HCT116 (cell line): ENCODE measurements at regions not wholly inside any gene's neighbourhood (a gene's known extent, or its start where the extent isn't known, plus 50 kb on each side); places are given as distances from the start of the nearest gene placed in this dataset.

Experiments
- ATAC-seq: fragments of 200-7000 bp; cut with Tn5 transposase; 2 replicates; pipeline ENCODE4 v1.9.1; 2020; ENCODE audit warnings: mild to moderate bottlenecking, moderate library complexity
- BruUV-seq: library from RNA; stranded (reverse); fragments of 400-500 nt; replicated peaks from 2 replicates; lab custom pipeline; 2021; lab: Mats Ljungman, UMichigan
- CTCF ChIA-PET: fragments of 300-600 bp; sonication (Branson Sonifier 250); formaldehyde crosslinking; loops from one replicate; lab custom pipeline; 2021; ENCODE audit warnings: antibody characterized with exemption; lab: Charles Lee
- POLR2A ChIA-PET: fragments of 300-600, 350-600 bp; sonication (Branson Sonifier 250); formaldehyde crosslinking; loops from one replicate; lab custom pipeline; 2021; ENCODE audit warnings: antibody characterized with exemption; lab: Charles Lee
- RAD21 ChIA-PET, 2 experiments: fragments of 300-600 bp; sonication (Branson Sonifier 250); formaldehyde crosslinking; loops; one replicate each; lab custom pipeline; 2023; ENCODE audit warnings: low total read pairs in 2 of 2; ENCODE audit not compliant: uncharacterized antibody in 2 of 2, unreplicated experiment in 2 of 2, low non-redundant PET in 1 of 2; lab: Charles Lee
- DNase-seq: peaks from one replicate; pipeline ENCODE4 v3.0.0-alpha.2; 2010; ENCODE audit warnings: low read depth, low spot score
- H2AFZ ChIP-seq: fragments of 200-600 bp; shearing (Covaris generic), sonication (generic); 2 replicates; pipeline ENCODE4 v1.6.1; 2017; ENCODE audit warnings: low read depth, mixed run types, mixed read lengths, antibody characterized with exemption, low read length; ENCODE audit not compliant: poor library complexity, severe bottlenecking
- H3K27ac ChIP-seq: 2 replicates; pipeline ENCODE4 v1.5.1; 2012; ENCODE audit warnings: low read depth, low read length
- H3K27me3 ChIP-seq: fragments of 200-600 bp; sonication (generic); 2 replicates; pipeline ENCODE4 v1.6.1; 2016; ENCODE audit warnings: mixed run types, low read length, mixed read lengths; ENCODE audit not compliant: insufficient read depth
- H3K36me3 ChIP-seq, 2 experiments: fragments of 200-500 bp in 1 of 2; fragments of 200-600 bp in 1 of 2; sonication (Bioruptor generic) in 1 of 2; sonication (generic) in 1 of 2; 2 replicates each; pipeline versions ENCODE4 v1.5.1 to v1.6.1; 2014 to 2016; ENCODE audit warnings: low read length in 2 of 2, inconsistent platforms in 1 of 2, mixed read lengths in 1 of 2, mixed run types in 1 of 2; ENCODE audit not compliant: insufficient read depth in 2 of 2, control insufficient read depth in 1 of 2
- H3K4me1 ChIP-seq, 2 experiments: fragments of 200-600 bp in 1 of 2; sonication (generic) in 1 of 2; 2 replicates each; pipeline versions ENCODE4 v1.5.1 to v1.6.1; 2012 to 2017; ENCODE audit warnings: low read length in 2 of 2, inconsistent platforms in 1 of 2, mild to moderate bottlenecking in 1 of 2, mixed read lengths in 1 of 2, mixed run types in 1 of 2, moderate library complexity in 1 of 2; ENCODE audit not compliant: insufficient read depth in 2 of 2, control insufficient read depth in 1 of 2
- H3K4me2 ChIP-seq: fragments of 200-600 bp; sonication (generic); 2 replicates; pipeline ENCODE4 v1.6.1; 2017; ENCODE audit warnings: mixed run types, low read length, mixed read lengths
- H3K4me3 ChIP-seq, 2 experiments: fragments of 200-600 bp in 1 of 2; sonication (generic) in 1 of 2; replicated peaks in 1 of 2; 2 replicates each; pipeline ENCODE4 v1.5.1; 2011 to 2016; ENCODE audit warnings: low read length in 2 of 2, control low read depth in 1 of 2, low read depth in 1 of 2, mild to moderate bottlenecking in 1 of 2, mixed read lengths in 1 of 2, mixed run types in 1 of 2
- H3K79me2 ChIP-seq: fragments of 200-600 bp; sonication (generic); 2 replicates; pipeline ENCODE4 v1.6.1; 2017; ENCODE audit warnings: mild to moderate bottlenecking, mixed run types, low read length, moderate library complexity, mixed read lengths; ENCODE audit not compliant: insufficient read depth
- H3K9ac ChIP-seq: fragments of 200-600 bp; sonication (generic); 2 replicates; pipeline ENCODE4 v1.6.1; 2016; ENCODE audit warnings: low read length, mixed read lengths
- H3K9me2 ChIP-seq: fragments of 200-600 bp; sonication (generic), shearing (Covaris generic); 2 replicates; pipeline ENCODE4 v1.6.1; 2017; ENCODE audit warnings: mixed run types, mild to moderate bottlenecking, moderate library complexity; ENCODE audit not compliant: insufficient read depth
- H3K9me3 ChIP-seq, 2 experiments: fragments of 200-500 bp in 1 of 2; fragments of 200-600 bp in 1 of 2; sonication (Bioruptor generic) in 1 of 2; sonication (generic) in 1 of 2; 2 replicates each; pipeline ENCODE4 v1.6.1; 2014 to 2017; ENCODE audit warnings: low read length in 2 of 2, mixed read lengths in 2 of 2, inconsistent platforms in 1 of 2, low read depth in 1 of 2, mild to moderate bottlenecking in 1 of 2, mixed run types in 1 of 2, moderate library complexity in 1 of 2; ENCODE audit not compliant: control insufficient read depth in 1 of 2, insufficient read depth in 1 of 2
- H4K20me1 ChIP-seq: fragments of 200-600 bp; sonication (generic), shearing (Covaris generic); 2 replicates; pipeline ENCODE4 v1.6.1; 2017; ENCODE audit warnings: mixed run types, mild to moderate bottlenecking, moderate library complexity; ENCODE audit not compliant: insufficient read depth
- CBX3 ChIP-seq: IDR thresholded peaks from 2 replicates; pipeline ENCODE4 v1.6.1; 2012; ENCODE audit warnings: low read depth
- CTCF ChIP-seq, 3 experiments: fragments of 200-600 bp in 1 of 3; sonication (generic) in 1 of 3; IDR thresholded peaks in 2 of 3; conservative IDR thresholded peaks in 1 of 3; 2 replicates each; pipeline ENCODE4 v1.5.1; 2012 to 2017; ENCODE audit warnings: low read depth in 2 of 3, low read length in 2 of 3, antibody characterized with exemption in 1 of 3, borderline replicate concordance in 1 of 3, control low read depth in 1 of 3, mild to moderate bottlenecking in 1 of 3, mixed read lengths in 1 of 3, mixed run types in 1 of 3, moderate library complexity in 1 of 3; ENCODE audit not compliant: insufficient read depth in 1 of 3
- EGR1 ChIP-seq: IDR thresholded peaks from 2 replicates; pipeline ENCODE4 v1.6.1; 2012; ENCODE audit warnings: low read depth
- FOSL1 ChIP-seq: IDR thresholded peaks from 2 replicates; pipeline ENCODE4 v1.6.1; 2012; ENCODE audit warnings: low read depth
- MAX ChIP-seq: IDR thresholded peaks from 2 replicates; pipeline ENCODE4 v1.6.1; 2012
- POLR2A ChIP-seq: IDR thresholded peaks from 2 replicates; pipeline ENCODE4 v1.7.0; 2011; ENCODE audit warnings: borderline replicate concordance; ENCODE audit not compliant: insufficient read depth, insufficient read length; ENCODE audit errors: extremely low read depth
- RAD21 ChIP-seq: IDR thresholded peaks from 2 replicates; pipeline ENCODE4 v1.6.1; 2012; ENCODE audit warnings: low read depth, mild to moderate bottlenecking
- YY1 ChIP-seq: IDR thresholded peaks from 2 replicates; pipeline ENCODE4 v1.6.1; 2011; ENCODE audit warnings: low read length, low read depth, moderate library complexity, mild to moderate bottlenecking; ENCODE audit not compliant: insufficient replicate concordance; ENCODE audit errors: extremely low read depth
- ZFX ChIP-seq: fragments of 450-650 bp; IDR thresholded peaks from 2 replicates; pipeline ENCODE4 v1.6.1; 2017
- intact Hi-C: fragments of 100-400 bp; cut with micrococcal nuclease; formaldehyde crosslinking; loops from 2 replicates; pipeline ENCODE4 v1.10.0; 2022

- no peak overlapping the region for H2AFZ ChIP-seq
- no TSS peak for BruUV-seq
- no peaks in the 10 kb centered on the region for H3K27me3 ChIP-seq
- intact Hi-C loops, result no loop called here
- CTCF ChIA-PET, result no interaction called here
- TF ChIP-seq YY1, result no peak
- TF ChIP-seq FOSL1, result no peak
- TF ChIP-seq POLR2A, result no peak
- no peak for TF ChIP-seq ZFX
- TF ChIP-seq EGR1, result no peak
- TF ChIP-seq RAD21, result no peak
- TF ChIP-seq CTCF (IDR thresholded peaks at IDR 0.05 in 2 of 3, conservative IDR thresholded peaks at IDR 0.05 in 1 of 3; ENCODE audit: borderline replicate concordance in 1 of 3, insufficient read depth in 1 of 3, low read depth in 2 of 3, low read length in 2 of 3), result no peak
- no peak for TF ChIP-seq MAX
- no peak for TF ChIP-seq CBX3
- TF ChIP-seq, all 23 proteins: peak for 0
- Histone ChIP-seq H3K79me2 (no peaks in the 10 kb centered on the region), H3K4me2 (no peak overlapping the region), H3K4me1 (no peaks in the 10 kb centered on the region), H3K36me3 (no peaks in the 10 kb centered on the region), H3K4me3 (no peak overlapping the region), H4K20me1 (no peaks in the 10 kb centered on the region), H3K9me2 (no peaks in the 10 kb centered on the region), H3K9me3 (peaks cover 0 to 15% of the 10 kb centered on the region in 2 experiments; a peak in 1 of 4 replicates), H3K9ac (no peak overlapping the region), H3K27ac (no peak overlapping the region)
- ChIA-PET RAD21 (no interaction called here), POLR2A (no interaction called here)
- DNase-seq (no peak), ATAC-seq (no peak)
Observed at GRCh38 chr2:239865059-239865639, 160.0 kb downstream of the NDUFA10 start.
